Peyer's patch (tissue), 4 donors: ENCODE measurements at regions not wholly inside any gene's neighbourhood (a gene's known extent, or its start where the extent isn't known, plus 50 kb on each side); places are given as distances from the start of the nearest gene placed in this dataset.

Experiments used
- DNase-seq, 3 donors: peaks; one replicate each; pipeline ENCODE4 v3.0.0-alpha.2; 2017 to 2019
- H3K27ac ChIP-seq, 4 donors: fragments of 200-600 bp; sonication (generic); one replicate each; pipeline ENCODE4 v1.5.1; 2016 to 2019
- H3K27me3 ChIP-seq, 2 donors: fragments of 200-600 bp; sonication (generic); one replicate each; pipeline ENCODE4 v1.5.1; 2019
- H3K36me3 ChIP-seq, 3 donors: fragments of 200-600 bp; sonication (generic); one replicate each; pipeline ENCODE4 v1.5.1; 2016 to 2019
- H3K4me1 ChIP-seq, 4 donors: fragments of 200-600 bp; sonication (generic); one replicate each; pipeline ENCODE4 v1.5.1; 2016 to 2019
- H3K4me3 ChIP-seq, 4 donors: fragments of 200-600 bp; sonication (generic); 1 replicate in 3 of 4; 2 replicates in 1 of 4; pipeline ENCODE4 v1.5.1; 2016 to 2019; ENCODE audit warnings: mild to moderate bottlenecking in 1 of 4
- H3K9me3 ChIP-seq, 4 donors: fragments of 200-600 bp; sonication (generic); one replicate each; pipeline ENCODE4 v1.5.1; 2016 to 2019; ENCODE audit warnings: mild to moderate bottlenecking in 1 of 4
- POLR2A ChIP-seq, 2 donors: fragments of 450-650 bp; IDR thresholded peaks; one replicate each; pipeline ENCODE4 v1.5.1; 2017; ENCODE audit warnings: antibody characterized with exemption in 2 of 2, mild to moderate bottlenecking in 2 of 2, moderate library complexity in 2 of 2
- TF ChIP-seq, protein P1 (sequence below), 6 experiments: fragments of 450-650 bp in 4 of 6; fragments of 200-600 bp in 2 of 6; sonication (generic) in 1 of 6; IDR thresholded peaks; one replicate each; pipeline ENCODE4 v1.5.1; 2017 to 2019; ENCODE audit warnings: antibody characterized with exemption in 6 of 6, mild to moderate bottlenecking in 3 of 6, moderate library complexity in 1 of 6

DNA sequence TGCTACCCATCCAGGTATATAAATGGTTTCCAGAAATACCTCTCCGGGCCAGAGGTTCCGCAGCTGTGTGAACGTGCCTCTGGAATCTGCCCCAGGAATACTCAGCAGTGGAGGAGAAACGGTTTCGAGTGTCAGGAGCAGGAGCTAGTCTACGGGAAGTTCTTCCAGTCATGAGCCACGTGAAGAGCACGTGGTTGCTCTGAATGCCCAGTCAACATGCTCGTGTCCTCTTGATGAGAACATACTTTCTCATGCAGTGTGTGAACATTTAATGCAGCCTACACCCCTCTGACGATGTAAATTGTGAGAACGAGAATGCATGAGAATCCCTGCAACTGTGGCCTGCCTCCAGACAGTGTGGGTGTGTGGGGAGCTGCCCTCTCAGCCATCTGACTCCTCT lies 277.0 kb upstream of the SHH start:
- Histone ChIP-seq H3K27me3 (no peaks in the 10 kb centered on the region), H3K27ac (no peak overlapping the region), H3K4me1 (no peaks in the 10 kb centered on the region), H3K36me3 (no peaks in the 10 kb centered on the region), H3K4me3 (no peak overlapping the region), H3K9me3 (no peaks in the 10 kb centered on the region)
- TF ChIP-seq POLR2A (IDR thresholded peaks at IDR 0.05), result no peak
- TF ChIP-seq, protein P1, sequence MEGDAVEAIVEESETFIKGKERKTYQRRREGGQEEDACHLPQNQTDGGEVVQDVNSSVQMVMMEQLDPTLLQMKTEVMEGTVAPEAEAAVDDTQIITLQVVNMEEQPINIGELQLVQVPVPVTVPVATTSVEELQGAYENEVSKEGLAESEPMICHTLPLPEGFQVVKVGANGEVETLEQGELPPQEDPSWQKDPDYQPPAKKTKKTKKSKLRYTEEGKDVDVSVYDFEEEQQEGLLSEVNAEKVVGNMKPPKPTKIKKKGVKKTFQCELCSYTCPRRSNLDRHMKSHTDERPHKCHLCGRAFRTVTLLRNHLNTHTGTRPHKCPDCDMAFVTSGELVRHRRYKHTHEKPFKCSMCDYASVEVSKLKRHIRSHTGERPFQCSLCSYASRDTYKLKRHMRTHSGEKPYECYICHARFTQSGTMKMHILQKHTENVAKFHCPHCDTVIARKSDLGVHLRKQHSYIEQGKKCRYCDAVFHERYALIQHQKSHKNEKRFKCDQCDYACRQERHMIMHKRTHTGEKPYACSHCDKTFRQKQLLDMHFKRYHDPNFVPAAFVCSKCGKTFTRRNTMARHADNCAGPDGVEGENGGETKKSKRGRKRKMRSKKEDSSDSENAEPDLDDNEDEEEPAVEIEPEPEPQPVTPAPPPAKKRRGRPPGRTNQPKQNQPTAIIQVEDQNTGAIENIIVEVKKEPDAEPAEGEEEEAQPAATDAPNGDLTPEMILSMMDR (IDR thresholded peaks at IDR 0.05), result no peak
- DNase-seq, result no peak

DNA sequence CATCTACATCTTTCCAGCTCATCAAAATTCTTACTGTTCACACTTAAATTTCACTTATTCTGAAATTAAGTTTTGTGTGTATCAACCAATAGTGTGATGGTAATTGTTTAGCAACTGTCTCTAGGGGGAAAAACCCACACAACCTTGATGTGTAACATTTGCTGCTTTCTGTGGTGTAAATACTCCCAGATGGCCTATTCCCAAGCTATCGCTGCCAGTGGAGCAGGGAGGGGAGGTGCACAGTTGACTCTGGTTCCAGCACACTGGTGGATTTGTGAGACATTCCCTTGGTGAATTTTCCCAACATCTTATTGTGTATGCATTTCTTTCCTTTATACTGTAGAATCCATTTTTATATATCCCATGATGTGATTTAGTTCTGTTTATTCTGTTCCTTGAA lies 275.9 kb upstream of the SHH start:
- Histone ChIP-seq H3K4me1 (no peaks in the 10 kb centered on the region), H3K36me3 (no peaks in the 10 kb centered on the region), H3K27me3 (no peaks in the 10 kb centered on the region), H3K9me3 (no peaks in the 10 kb centered on the region), H3K4me3 (no peak overlapping the region), H3K27ac (no peak overlapping the region)
- TF ChIP-seq, protein P1 (IDR thresholded peaks at IDR 0.05), result no peak
- TF ChIP-seq POLR2A (IDR thresholded peaks at IDR 0.05), result no peak
- no peak for DNase-seq

DNA sequence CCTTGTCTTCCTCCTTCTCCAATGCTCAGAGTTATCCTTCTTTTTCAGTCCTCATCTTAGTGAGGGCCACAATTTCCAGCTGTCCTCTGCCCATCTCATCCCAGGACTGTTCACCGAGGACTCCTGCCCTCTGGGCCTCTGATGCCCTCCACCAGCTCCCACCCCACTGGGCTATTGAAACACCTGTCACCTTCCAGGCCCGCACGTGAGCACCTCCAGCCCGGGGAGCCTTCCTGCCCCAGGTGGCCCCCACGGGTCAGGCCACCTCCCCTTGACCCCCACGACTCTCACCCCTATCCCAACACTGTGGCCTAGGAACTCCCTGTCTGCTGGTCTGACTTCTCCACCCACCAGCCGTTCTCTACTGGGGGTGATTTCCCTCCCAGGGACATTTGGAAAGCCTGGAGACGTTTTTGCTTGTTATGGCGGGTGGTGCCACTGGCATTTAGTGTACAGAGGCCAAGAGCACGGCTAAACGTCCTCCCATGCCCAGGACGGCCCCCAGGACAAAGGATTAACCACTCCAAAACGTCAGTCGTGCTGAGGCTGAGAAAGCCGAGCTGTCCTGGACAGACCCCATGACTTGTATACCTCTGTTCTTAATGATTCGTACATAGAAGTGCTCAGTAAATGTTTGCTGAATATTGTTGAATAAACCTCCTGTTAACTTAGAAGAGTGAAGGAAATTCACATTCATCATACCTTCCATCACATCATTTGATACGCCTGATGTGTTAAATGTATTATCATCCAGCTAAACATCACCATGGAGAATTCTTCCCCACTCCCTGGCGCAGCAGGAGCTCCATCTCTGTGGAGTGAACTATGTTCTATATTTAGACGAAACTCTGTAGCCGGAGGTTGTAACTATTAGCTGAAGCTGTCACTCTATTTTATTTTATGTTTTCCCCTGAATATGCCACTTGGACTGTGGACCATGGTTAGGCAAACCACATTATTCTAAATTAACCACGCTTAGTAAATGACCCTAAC lies 270.1 kb upstream of the SHH start:
- TF ChIP-seq POLR2A (IDR thresholded peaks at IDR 0.05), result no peak
- TF ChIP-seq, protein P1 (IDR thresholded peaks at IDR 0.05), result no peak
- H3K36me3 ChIP-seq, result no peaks in the 10 kb centered on the region
- no peaks in the 10 kb centered on the region for H3K4me1 ChIP-seq
- H3K9me3 ChIP-seq, result no peaks in the 10 kb centered on the region
- H3K27me3 ChIP-seq, result no peaks in the 10 kb centered on the region
- H3K27ac ChIP-seq, result no peak overlapping the region
- DNase-seq, result no peak
- no peak overlapping the region for H3K4me3 ChIP-seq

DNA sequence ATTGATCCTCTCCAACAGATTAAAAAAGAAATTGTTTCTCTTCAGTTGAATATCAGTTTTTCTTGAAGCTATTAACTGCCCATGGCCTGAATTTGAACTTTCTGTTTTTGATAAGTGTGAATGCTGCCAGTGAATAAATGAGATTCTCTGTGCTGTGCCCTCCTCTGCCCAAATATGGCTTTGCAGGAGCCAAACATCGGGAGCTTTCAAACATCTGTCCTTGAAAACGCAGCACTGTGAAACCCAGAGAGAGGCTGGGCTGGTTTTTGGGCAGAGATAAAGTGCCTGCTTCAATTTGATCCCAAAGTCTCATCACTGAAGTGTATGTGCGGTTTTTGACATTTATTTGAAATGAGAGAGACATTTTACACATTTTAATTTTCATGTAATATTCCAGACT lies 268.3 kb upstream of the SHH start:
- no peak for TF ChIP-seq POLR2A (IDR thresholded peaks at IDR 0.05)
- TF ChIP-seq, protein P1 (IDR thresholded peaks at IDR 0.05), result no peak
- Histone ChIP-seq H3K36me3 (no peaks in the 10 kb centered on the region), H3K27ac (no peak overlapping the region), H3K9me3 (no peaks in the 10 kb centered on the region), H3K4me3 (no peak overlapping the region), H3K4me1 (no peaks in the 10 kb centered on the region), H3K27me3 (no peaks in the 10 kb centered on the region)
- no peak for DNase-seq

DNA sequence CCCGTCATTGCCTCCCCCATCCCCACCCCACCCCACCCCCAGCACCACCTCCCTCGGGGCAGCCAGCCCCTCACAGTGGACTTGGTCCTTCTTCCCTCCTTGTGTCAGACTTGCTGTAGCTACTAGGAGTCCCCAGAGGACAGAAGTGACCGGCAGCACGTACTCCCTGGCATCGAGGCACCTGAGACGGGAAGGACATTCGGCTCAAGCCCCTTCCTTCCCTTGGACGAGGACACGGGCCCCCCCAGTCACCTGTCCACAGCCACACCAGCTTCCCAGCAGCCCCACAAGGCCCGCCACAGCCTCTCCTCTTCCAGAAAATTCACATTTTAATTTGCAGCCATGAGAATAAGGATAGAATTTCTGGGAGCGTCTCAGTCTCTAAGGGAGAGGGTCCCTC lies 267.8 kb upstream of the SHH start:
- H3K4me1 ChIP-seq, result no peaks in the 10 kb centered on the region
- no peaks in the 10 kb centered on the region for H3K9me3 ChIP-seq
- TF ChIP-seq POLR2A (IDR thresholded peaks at IDR 0.05), result no peak
- TF ChIP-seq, protein P1 (IDR thresholded peaks at IDR 0.05), result no peak
- DNase-seq, result no peak
- H3K27me3 ChIP-seq, result no peaks in the 10 kb centered on the region
- no peak overlapping the region for H3K27ac ChIP-seq
- H3K4me3 ChIP-seq, result no peak overlapping the region
- no peaks in the 10 kb centered on the region for H3K36me3 ChIP-seq
